SK-N-SH (cell line): ENCODE measurements at regions not wholly inside any gene's neighbourhood (a gene's known extent, or its start where the extent isn't known, plus 50 kb on each side); places are given as distances from the start of the nearest gene placed in this dataset.

ENCODE experiments used
- CTCF ChIA-PET: fragments of 300-600, 350-600 bp; formaldehyde crosslinking; extraction: SDS; loops from one replicate; lab custom pipeline; 2021; lab: Yijun Ruan, JAX
- POLR2A ChIA-PET: fragments of 350-600 bp; sonication (Branson Sonifier 250); formaldehyde crosslinking; extraction: SDS; loops from one replicate; lab custom pipeline; 2020; ENCODE audit warnings: antibody characterized with exemption, inconsistent platforms; lab: Yijun Ruan, JAX
- DNase-seq: peaks from one replicate; pipeline ENCODE4 v3.0.0; 2012
- H2AFZ ChIP-seq: fragments of 200-600 bp; sonication (generic); 2 replicates; pipeline ENCODE4 v1.8.1; 2016; ENCODE audit warnings: antibody characterized with exemption, mild to moderate bottlenecking, low read depth
- H3F3A ChIP-seq: fragments of 200-600 bp; sonication (generic); replicated peaks from 2 replicates; pipeline ENCODE3; 2016; ENCODE audit warnings: antibody characterized with exemption, mild to moderate bottlenecking; ENCODE audit not compliant: insufficient read depth
- H3K27ac ChIP-seq, 2 experiments: fragments of 200-500 bp in 1 of 2; fragments of 200-600 bp in 1 of 2; sonication (Bioruptor generic) in 1 of 2; sonication (generic), shearing (Covaris generic) in 1 of 2; 2 replicates each; pipeline versions ENCODE4 v1.5.1 to v1.6.1; 2014 to 2016; ENCODE audit warnings: low read depth in 2 of 2, inconsistent platforms in 1 of 2, low read length in 1 of 2, mild to moderate bottlenecking in 1 of 2, mixed read lengths in 1 of 2
- H3K27me3 ChIP-seq: fragments of 200-600 bp; sonication (generic), shearing (Covaris generic); 2 replicates; pipeline ENCODE4 v1.6.1; 2016; ENCODE audit warnings: mixed run types; ENCODE audit not compliant: insufficient read depth
- H3K36me3 ChIP-seq, 2 experiments: fragments of 200-500 bp in 1 of 2; fragments of 200-600 bp in 1 of 2; sonication (Bioruptor generic) in 1 of 2; sonication (generic) in 1 of 2; replicated peaks in 1 of 2; 2 replicates each; pipeline versions ENCODE3 to v1.5.1; 2014 to 2016; ENCODE audit warnings: low read length in 1 of 2, mild to moderate bottlenecking in 1 of 2; ENCODE audit not compliant: insufficient read depth in 2 of 2, control insufficient read depth in 1 of 2
- H3K4me1 ChIP-seq, 2 experiments: fragments of 200-500 bp in 1 of 2; fragments of 200-600 bp in 1 of 2; sonication (Bioruptor generic) in 1 of 2; sonication (generic), shearing (Covaris generic) in 1 of 2; 2 replicates each; pipeline versions ENCODE4 v1.5.1 to v1.6.1; 2014 to 2016; ENCODE audit warnings: low read depth in 1 of 2, low read length in 1 of 2, mixed run types in 1 of 2; ENCODE audit not compliant: insufficient read depth in 2 of 2, control insufficient read depth in 1 of 2
- H3K4me2 ChIP-seq: fragments of 200-600 bp; sonication (generic), shearing (Covaris generic); 2 replicates; pipeline ENCODE4 v1.6.1; 2017; ENCODE audit warnings: mixed run types
- H3K4me3 ChIP-seq, 2 experiments: fragments of 200-500 bp in 1 of 2; fragments of 200-600 bp in 1 of 2; sonication (Bioruptor generic) in 1 of 2; sonication (generic), shearing (Covaris generic) in 1 of 2; 2 replicates each; pipeline versions ENCODE4 v1.5.1 to v1.8.1; 2014 to 2016; ENCODE audit warnings: low read depth in 2 of 2, inconsistent platforms in 1 of 2, low read length in 1 of 2, mild to moderate bottlenecking in 1 of 2, mixed read lengths in 1 of 2, moderate library complexity in 1 of 2
- H3K79me2 ChIP-seq: fragments of 200-600 bp; sonication (generic); 2 replicates; pipeline ENCODE4 v1.8.1; 2017; ENCODE audit warnings: mild to moderate bottlenecking; ENCODE audit not compliant: insufficient read depth
- H3K9ac ChIP-seq: fragments of 200-600 bp; sonication (generic); 2 replicates; pipeline ENCODE4 v1.6.1; 2017; ENCODE audit warnings: mixed run types
- H3K9me2 ChIP-seq: fragments of 200-600 bp; sonication (generic); 2 replicates; pipeline ENCODE4 v1.6.1; 2017; ENCODE audit warnings: mixed run types
- H3K9me3 ChIP-seq: fragments of 200-600 bp; sonication (generic); 2 replicates; pipeline ENCODE4 v1.6.1; 2017; ENCODE audit warnings: mixed run types, mild to moderate bottlenecking, moderate library complexity
- H4K20me1 ChIP-seq: fragments of 200-600 bp; sonication (generic); 2 replicates; pipeline ENCODE4 v1.6.1; 2017; ENCODE audit warnings: mild to moderate bottlenecking, mixed run types; ENCODE audit not compliant: insufficient read depth
- ELF1 ChIP-seq: IDR thresholded peaks from 2 replicates; pipeline ENCODE4 v1.4.0; 2012
- EP300 ChIP-seq, 2 experiments: IDR thresholded peaks; 2 replicates each; pipeline versions ENCODE4 v1.4.0 to v1.6.1; 2012; ENCODE audit warnings: borderline replicate concordance in 1 of 2, low read depth in 1 of 2, low read length in 1 of 2
- EZH2phosphoT487 ChIP-seq: fragments of 200-600 bp; sonication (generic); IDR thresholded peaks from 2 replicates; pipeline ENCODE4 v1.6.1; 2017; ENCODE audit warnings: low read depth, mixed run types, mild to moderate bottlenecking, antibody characterized with exemption, moderate library complexity, borderline replicate concordance
- FOSL2 ChIP-seq: IDR thresholded peaks from 2 replicates; pipeline ENCODE4 v1.4.0; 2012; ENCODE audit warnings: low read depth, mild to moderate bottlenecking, moderate library complexity, borderline replicate concordance
- FOXM1 ChIP-seq: IDR thresholded peaks from 2 replicates; pipeline ENCODE4 v1.4.0; 2012; ENCODE audit warnings: low read depth, mild to moderate bottlenecking
- GATA2 ChIP-seq: sonication (generic); formaldehyde crosslinking; IDR thresholded peaks from 2 replicates; pipeline ENCODE4 v1.5.0; 2020; ENCODE audit warnings: mild to moderate bottlenecking, missing genetic modification reagents
- MEF2A ChIP-seq: IDR thresholded peaks from 2 replicates; pipeline ENCODE4 v1.4.0; 2012; ENCODE audit warnings: low read depth, borderline replicate concordance
- MXI1 ChIP-seq: IDR thresholded peaks from 2 replicates; pipeline ENCODE4 v1.6.1; 2012; ENCODE audit warnings: mild to moderate bottlenecking, low read depth, low read length, improper control_type of control experiment
- NFIC ChIP-seq: IDR thresholded peaks from 2 replicates; pipeline ENCODE4 v1.4.0; 2012; ENCODE audit warnings: borderline replicate concordance
- RCOR1 ChIP-seq: fragments of 150-350 bp; IDR thresholded peaks from 2 replicates; pipeline ENCODE4 v1.6.1; 2017; ENCODE audit warnings: antibody characterized with exemption, low read length
- RFX5 ChIP-seq: IDR thresholded peaks from 2 replicates; pipeline ENCODE4 v1.6.1; 2012; ENCODE audit warnings: mild to moderate bottlenecking, improper control_type of control experiment, low read length
- SMC3 ChIP-seq: IDR thresholded peaks from 2 replicates; pipeline ENCODE4 v1.6.1; 2012; ENCODE audit warnings: low read depth, low read length, improper control_type of control experiment
- TAF1 ChIP-seq: IDR thresholded peaks from 2 replicates; pipeline ENCODE4 v1.6.1; 2012; ENCODE audit warnings: low read depth, mild to moderate bottlenecking, low read length, moderate library complexity, borderline replicate concordance
- TEAD4 ChIP-seq: IDR thresholded peaks from 2 replicates; pipeline ENCODE4 v1.4.0; 2012; ENCODE audit warnings: mild to moderate bottlenecking, borderline replicate concordance; ENCODE audit not compliant: insufficient read depth
- WGBS: methylation state at CpG from one replicate; pipeline ENCODE4 v1.1.6; 2017; ENCODE audit warnings: low lambda C conversion rate; 5-methylcytosine and 5-hydroxymethylcytosine counted together
- TF ChIP-seq, protein P1 (sequence below): IDR thresholded peaks from 2 replicates; pipeline ENCODE4 v1.4.0; 2012; ENCODE audit warnings: low read depth, borderline replicate concordance
- TF ChIP-seq, protein P2 (sequence below): fragments of 150-350 bp; IDR thresholded peaks from 2 replicates; pipeline ENCODE4 v1.6.1; 2016; ENCODE audit warnings: mild to moderate bottlenecking, low read depth, low read length
- TF ChIP-seq, protein P3 (sequence below): IDR thresholded peaks from 2 replicates; pipeline ENCODE4 v1.4.0; 2012; ENCODE audit warnings: low read depth, borderline replicate concordance
- TF ChIP-seq, protein P4 (sequence below): IDR thresholded peaks from 2 replicates; pipeline ENCODE4 v1.4.0; 2012; ENCODE audit warnings: low read depth

GRCh38 chr18:10330428-10330827 lies 124.0 kb upstream of the APCDD1 start:
- H2AFZ ChIP-seq = no peak overlapping the region
- TF ChIP-seq, protein P1, sequence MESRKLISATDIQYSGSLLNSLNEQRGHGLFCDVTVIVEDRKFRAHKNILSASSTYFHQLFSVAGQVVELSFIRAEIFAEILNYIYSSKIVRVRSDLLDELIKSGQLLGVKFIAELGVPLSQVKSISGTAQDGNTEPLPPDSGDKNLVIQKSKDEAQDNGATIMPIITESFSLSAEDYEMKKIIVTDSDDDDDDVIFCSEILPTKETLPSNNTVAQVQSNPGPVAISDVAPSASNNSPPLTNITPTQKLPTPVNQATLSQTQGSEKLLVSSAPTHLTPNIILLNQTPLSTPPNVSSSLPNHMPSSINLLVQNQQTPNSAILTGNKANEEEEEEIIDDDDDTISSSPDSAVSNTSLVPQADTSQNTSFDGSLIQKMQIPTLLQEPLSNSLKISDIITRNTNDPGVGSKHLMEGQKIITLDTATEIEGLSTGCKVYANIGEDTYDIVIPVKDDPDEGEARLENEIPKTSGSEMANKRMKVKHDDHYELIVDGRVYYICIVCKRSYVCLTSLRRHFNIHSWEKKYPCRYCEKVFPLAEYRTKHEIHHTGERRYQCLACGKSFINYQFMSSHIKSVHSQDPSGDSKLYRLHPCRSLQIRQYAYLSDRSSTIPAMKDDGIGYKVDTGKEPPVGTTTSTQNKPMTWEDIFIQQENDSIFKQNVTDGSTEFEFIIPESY = no peak
- TF ChIP-seq MEF2A (no peak), MXI1 (no peak), EZH2phosphoT487 (no peak), EP300 (IDR thresholded peaks at IDR 0.05; ENCODE audit: borderline replicate concordance in 1 of 2, low read depth in 1 of 2, low read length in 1 of 2) (no peak), NFIC (no peak), SMC3 (no peak), RCOR1 (no peak), GATA2 (CRISPR knock-in tag) (no peak), TAF1 (no peak), FOXM1 (no peak), FOSL2 (no peak), TEAD4 (no peak), ELF1 (no peak), RFX5 (no peak)
- TF ChIP-seq, protein P2, sequence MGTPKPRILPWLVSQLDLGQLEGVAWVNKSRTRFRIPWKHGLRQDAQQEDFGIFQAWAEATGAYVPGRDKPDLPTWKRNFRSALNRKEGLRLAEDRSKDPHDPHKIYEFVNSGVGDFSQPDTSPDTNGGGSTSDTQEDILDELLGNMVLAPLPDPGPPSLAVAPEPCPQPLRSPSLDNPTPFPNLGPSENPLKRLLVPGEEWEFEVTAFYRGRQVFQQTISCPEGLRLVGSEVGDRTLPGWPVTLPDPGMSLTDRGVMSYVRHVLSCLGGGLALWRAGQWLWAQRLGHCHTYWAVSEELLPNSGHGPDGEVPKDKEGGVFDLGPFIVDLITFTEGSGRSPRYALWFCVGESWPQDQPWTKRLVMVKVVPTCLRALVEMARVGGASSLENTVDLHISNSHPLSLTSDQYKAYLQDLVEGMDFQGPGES = no peak
- TF ChIP-seq, protein P3, sequence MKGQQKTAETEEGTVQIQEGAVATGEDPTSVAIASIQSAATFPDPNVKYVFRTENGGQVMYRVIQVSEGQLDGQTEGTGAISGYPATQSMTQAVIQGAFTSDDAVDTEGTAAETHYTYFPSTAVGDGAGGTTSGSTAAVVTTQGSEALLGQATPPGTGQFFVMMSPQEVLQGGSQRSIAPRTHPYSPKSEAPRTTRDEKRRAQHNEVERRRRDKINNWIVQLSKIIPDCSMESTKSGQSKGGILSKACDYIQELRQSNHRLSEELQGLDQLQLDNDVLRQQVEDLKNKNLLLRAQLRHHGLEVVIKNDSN = no peak
- TF ChIP-seq, protein P4, sequence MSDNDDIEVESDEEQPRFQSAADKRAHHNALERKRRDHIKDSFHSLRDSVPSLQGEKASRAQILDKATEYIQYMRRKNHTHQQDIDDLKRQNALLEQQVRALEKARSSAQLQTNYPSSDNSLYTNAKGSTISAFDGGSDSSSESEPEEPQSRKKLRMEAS = no peak
- no peak overlapping the region for H3K4me3 ChIP-seq
- no peaks in the 10 kb centered on the region for H4K20me1 ChIP-seq
- no peak overlapping the region for H3K4me2 ChIP-seq
- no peaks in the 10 kb centered on the region for H3F3A ChIP-seq
- no peak overlapping the region for H3K9ac ChIP-seq
- no peaks in the 10 kb centered on the region; a peak in 1 of 4 replicates for H3K4me1 ChIP-seq
- no peaks in the 10 kb centered on the region for H3K9me2 ChIP-seq
- POLR2A ChIA-PET = no interaction called here
- H3K27ac ChIP-seq = no peak overlapping the region
- CTCF ChIA-PET = interaction anchor here (1.1 kb wide), 1 partner anchor 366 kb away, joined by 3 read pairs; no protein-coding TSS in a partner anchor
- H3K79me2 ChIP-seq = no peaks in the 10 kb centered on the region
- no peaks in the 10 kb centered on the region for H3K36me3 ChIP-seq
- WGBS = 36% methylated on average over 5 of the region's 5 CpGs
- no peak for DNase-seq
- no peaks in the 10 kb centered on the region; the same call in 1 of the 2 replicates for H3K27me3 ChIP-seq
- H3K9me3 ChIP-seq = no peaks in the 10 kb centered on the region
